ENCODE measurements at regions not wholly inside any gene's neighbourhood (a gene's known extent, or its start where the extent isn't known, plus 50 kb on each side); places are given as distances from the start of the nearest gene placed in this dataset.

DNA sequence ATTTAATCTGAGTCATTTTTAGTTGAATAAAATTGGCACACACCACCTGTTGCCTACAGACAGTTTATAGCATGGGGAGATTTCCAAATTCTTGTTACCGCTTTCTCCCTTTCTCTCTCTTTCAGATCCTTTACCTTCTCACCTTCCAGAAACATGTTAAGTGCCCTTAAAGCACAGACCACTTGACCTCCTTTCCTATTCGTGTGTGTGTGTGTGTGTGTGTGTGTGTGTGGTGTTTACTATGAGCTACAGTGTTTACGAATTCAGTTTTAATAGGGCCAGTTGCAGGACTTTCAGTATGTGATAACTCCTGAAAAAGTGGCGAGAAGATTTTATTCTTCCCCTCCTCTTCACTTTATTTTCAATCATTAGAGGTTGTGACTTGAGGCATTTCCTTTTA lies 258.1 kb downstream of the BMP2 start:
- no peak for DNase-seq
- H3K4me2 ChIP-seq (replicated peaks; ENCODE audit: low read depth, low read length, poor library complexity, severe bottlenecking): no peak overlapping the region
- no peak overlapping the region for H2AFZ ChIP-seq (ENCODE audit: insufficient read depth, low read depth, low read length, poor library complexity, severe bottlenecking)
- no peak overlapping the region for H3K4me3 ChIP-seq (ENCODE audit: control extremely low read depth in 1 of 5, extremely low read depth in 1 of 5, insufficient read depth in 1 of 5, low read depth in 2 of 5, low read length in 4 of 5)
- CTCF ChIA-PET: no interaction called here
- H3K27ac ChIP-seq (ENCODE audit: low read length in 2 of 2): no peak overlapping the region
- H3K36me3 ChIP-seq (replicated peaks in 1 of 2; ENCODE audit: control extremely low read depth in 1 of 2, control insufficient read depth in 1 of 2, extremely low read depth in 1 of 2, insufficient read depth in 2 of 2, low read length in 1 of 2): no peaks in the 10 kb centered on the region
- H3K79me2 ChIP-seq (ENCODE audit: control insufficient read depth, insufficient read depth, low read length): no peaks in the 10 kb centered on the region
- no peaks in the 10 kb centered on the region for H3K4me1 ChIP-seq (ENCODE audit: control insufficient read depth in 2 of 2, insufficient read depth in 2 of 2, low read length in 2 of 2)
- peaks cover 4% of the 10 kb centered on the region for H3K9me3 Mint-ChIP-seq (ENCODE audit: insufficient read depth)
- no peaks in the 10 kb centered on the region for H4K20me1 ChIP-seq (ENCODE audit: control insufficient read depth, insufficient read depth, low read length, poor library complexity, severe bottlenecking)
- no peak for ATAC-seq (ENCODE audit: low read depth)
- no peak overlapping the region for H3K4me3 Mint-ChIP-seq
- no peaks in the 10 kb centered on the region for H3K27me3 Mint-ChIP-seq
- H3K9me3 ChIP-seq (ENCODE audit: control extremely low read depth in 1 of 3, control insufficient read depth in 2 of 3, insufficient read depth in 1 of 3, low read length in 2 of 3): peaks cover 0 to 9% (median 2%) of the 10 kb centered on the region in 3 donors
- no peak overlapping the region for H3K27ac Mint-ChIP-seq
- POLR2A ChIA-PET: no interaction called here
- no peaks in the 10 kb centered on the region for H3K4me1 Mint-ChIP-seq
- WGBS (ENCODE audit: insufficient coverage): no CpG with 5 or more reads among the region's 4 CpGs
- no peak overlapping the region for H3K9ac ChIP-seq (ENCODE audit: low read length)
- intact Hi-C loops (cut with micrococcal nuclease): no loop called here
- no peaks in the 10 kb centered on the region for H3K27me3 ChIP-seq (replicated peaks in 1 of 4; ENCODE audit: control extremely low read depth in 1 of 4, control insufficient read depth in 3 of 4, insufficient read depth in 4 of 4, low read length in 3 of 4)
- TF ChIP-seq, protein P1, sequence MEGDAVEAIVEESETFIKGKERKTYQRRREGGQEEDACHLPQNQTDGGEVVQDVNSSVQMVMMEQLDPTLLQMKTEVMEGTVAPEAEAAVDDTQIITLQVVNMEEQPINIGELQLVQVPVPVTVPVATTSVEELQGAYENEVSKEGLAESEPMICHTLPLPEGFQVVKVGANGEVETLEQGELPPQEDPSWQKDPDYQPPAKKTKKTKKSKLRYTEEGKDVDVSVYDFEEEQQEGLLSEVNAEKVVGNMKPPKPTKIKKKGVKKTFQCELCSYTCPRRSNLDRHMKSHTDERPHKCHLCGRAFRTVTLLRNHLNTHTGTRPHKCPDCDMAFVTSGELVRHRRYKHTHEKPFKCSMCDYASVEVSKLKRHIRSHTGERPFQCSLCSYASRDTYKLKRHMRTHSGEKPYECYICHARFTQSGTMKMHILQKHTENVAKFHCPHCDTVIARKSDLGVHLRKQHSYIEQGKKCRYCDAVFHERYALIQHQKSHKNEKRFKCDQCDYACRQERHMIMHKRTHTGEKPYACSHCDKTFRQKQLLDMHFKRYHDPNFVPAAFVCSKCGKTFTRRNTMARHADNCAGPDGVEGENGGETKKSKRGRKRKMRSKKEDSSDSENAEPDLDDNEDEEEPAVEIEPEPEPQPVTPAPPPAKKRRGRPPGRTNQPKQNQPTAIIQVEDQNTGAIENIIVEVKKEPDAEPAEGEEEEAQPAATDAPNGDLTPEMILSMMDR (IDR thresholded peaks at IDR 0.05): no peak
- no peak for TF ChIP-seq EZH2 (IDR thresholded peaks at IDR 0.05; ENCODE audit: borderline replicate concordance, insufficient read depth, low read depth, low read length, poor library complexity, severe bottlenecking)

DNA sequence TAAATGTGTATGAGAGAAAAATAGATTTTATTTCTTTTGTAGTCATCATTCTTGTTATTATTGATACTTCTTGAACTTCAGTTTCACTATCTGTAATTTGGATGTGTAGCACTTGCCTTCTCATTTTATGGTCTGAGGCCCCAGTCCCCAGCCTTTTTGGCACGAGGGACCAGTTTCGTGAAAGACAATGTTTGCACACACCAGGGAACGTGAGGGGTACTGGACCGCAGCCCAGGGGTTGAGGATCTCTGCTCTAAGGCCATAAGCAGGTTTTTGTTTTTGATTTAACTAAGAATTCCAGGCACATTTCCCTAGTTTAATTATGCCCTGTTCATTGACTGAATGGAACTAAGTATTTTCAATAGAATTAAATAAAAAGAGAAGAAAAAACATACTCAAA lies 261.5 kb downstream of the BMP2 start:
- no peak overlapping the region for H2AFZ ChIP-seq (ENCODE audit: insufficient read depth, low read depth, low read length, poor library complexity, severe bottlenecking)
- ChIA-PET POLR2A (no interaction called here), CTCF (no interaction called here)
- DNase-seq: no peak
- TF ChIP-seq, protein P1 (IDR thresholded peaks at IDR 0.05): no peak
- TF ChIP-seq EZH2 (IDR thresholded peaks at IDR 0.05; ENCODE audit: borderline replicate concordance, insufficient read depth, low read depth, low read length, poor library complexity, severe bottlenecking): no peak
- ATAC-seq (ENCODE audit: low read depth): no peak
- H3K4me1 ChIP-seq (ENCODE audit: control insufficient read depth in 2 of 2, insufficient read depth in 2 of 2, low read length in 2 of 2): no peaks in the 10 kb centered on the region
- no peak overlapping the region for H3K4me3 ChIP-seq (ENCODE audit: control extremely low read depth in 1 of 5, extremely low read depth in 1 of 5, insufficient read depth in 1 of 5, low read depth in 2 of 5, low read length in 4 of 5)
- H3K4me1 Mint-ChIP-seq: no peaks in the 10 kb centered on the region
- no peaks in the 10 kb centered on the region for H3K36me3 ChIP-seq (replicated peaks in 1 of 2; ENCODE audit: control extremely low read depth in 1 of 2, control insufficient read depth in 1 of 2, extremely low read depth in 1 of 2, insufficient read depth in 2 of 2, low read length in 1 of 2)
- H3K79me2 ChIP-seq (ENCODE audit: control insufficient read depth, insufficient read depth, low read length): no peaks in the 10 kb centered on the region
- no peak overlapping the region for H3K27ac Mint-ChIP-seq
- intact Hi-C loops (cut with micrococcal nuclease): no loop called here
- no peaks in the 10 kb centered on the region for H3K9me3 ChIP-seq (ENCODE audit: control extremely low read depth in 1 of 3, control insufficient read depth in 2 of 3, insufficient read depth in 1 of 3, low read length in 2 of 3)
- no peak overlapping the region for H3K27ac ChIP-seq (ENCODE audit: low read length in 2 of 2)
- no CpG with 5 or more reads among the region's 4 CpGs for WGBS (ENCODE audit: insufficient coverage)
- peaks cover 4% of the 10 kb centered on the region for H3K9me3 Mint-ChIP-seq (ENCODE audit: insufficient read depth)
- H3K27me3 Mint-ChIP-seq: no peaks in the 10 kb centered on the region
- no peak overlapping the region for H3K4me2 ChIP-seq (replicated peaks; ENCODE audit: low read depth, low read length, poor library complexity, severe bottlenecking)
- H3K4me3 Mint-ChIP-seq: no peak overlapping the region
- no peaks in the 10 kb centered on the region for H4K20me1 ChIP-seq (ENCODE audit: control insufficient read depth, insufficient read depth, low read length, poor library complexity, severe bottlenecking)
- no peaks in the 10 kb centered on the region for H3K27me3 ChIP-seq (replicated peaks in 1 of 4; ENCODE audit: control extremely low read depth in 1 of 4, control insufficient read depth in 3 of 4, insufficient read depth in 4 of 4, low read length in 3 of 4)
- H3K9ac ChIP-seq (ENCODE audit: low read length): no peak overlapping the region

Measured in B cell (primary cell).